Parathyroid adenoma (tissue), 2 donors: ENCODE measurements at regions not wholly inside any gene's neighbourhood (a gene's known extent, or its start where the extent isn't known, plus 50 kb on each side); places are given as distances from the start of the nearest gene placed in this dataset.

Experiments used
- H2AFZ ChIP-seq: fragments of 300-600 bp; sonication (generic); one replicate; pipeline ENCODE4 v1.7.0; 2017; ENCODE audit warnings: antibody characterized with exemption, mild to moderate bottlenecking
- H3K27ac ChIP-seq: fragments of 300-600 bp; sonication (generic); one replicate; pipeline ENCODE4 v1.7.0; 2017
- H3K27me3 ChIP-seq: fragments of 300-600 bp; sonication (generic); one replicate; pipeline ENCODE4 v1.7.0; 2017; ENCODE audit warnings: low read length; ENCODE audit not compliant: control insufficient read depth, insufficient read depth
- H3K36me3 ChIP-seq: fragments of 300-600 bp; sonication (generic); one replicate; pipeline ENCODE4 v1.7.0; 2017; ENCODE audit warnings: low read length; ENCODE audit not compliant: control insufficient read depth, insufficient read depth
- H3K4me1 ChIP-seq: fragments of 300-600 bp; sonication (generic); one replicate; pipeline ENCODE4 v1.7.0; 2017; ENCODE audit warnings: control low read depth
- H3K4me2 ChIP-seq: fragments of 300-600 bp; sonication (generic); one replicate; pipeline ENCODE4 v1.7.0; 2017; ENCODE audit warnings: low read length
- H3K4me3 ChIP-seq: fragments of 300-600 bp; sonication (generic); one replicate; pipeline ENCODE4 v1.7.0; 2017; ENCODE audit warnings: low read depth, low read length
- H3K79me2 ChIP-seq: fragments of 300-600 bp; sonication (generic); one replicate; pipeline ENCODE4 v1.7.0; 2017; ENCODE audit warnings: control low read depth
- H3K9ac ChIP-seq: fragments of 300-600 bp; sonication (generic); one replicate; pipeline ENCODE4 v1.7.0; 2017; ENCODE audit warnings: mild to moderate bottlenecking
- H3K9me3 ChIP-seq: fragments of 300-600 bp; sonication (generic); one replicate; pipeline ENCODE4 v1.7.0; 2017; ENCODE audit warnings: low read length; ENCODE audit not compliant: control insufficient read depth
- TF ChIP-seq, protein P1 (sequence below): fragments of 300-600 bp; sonication (generic); IDR thresholded peaks from one replicate; pipeline ENCODE4 v1.7.0; 2017; ENCODE audit warnings: antibody characterized with exemption, mild to moderate bottlenecking
- donor health status: primary hyperparathyroidism.

- no peak overlapping the region for H3K4me2 ChIP-seq
- no peak overlapping the region for H3K9ac ChIP-seq
- TF ChIP-seq, protein P1, sequence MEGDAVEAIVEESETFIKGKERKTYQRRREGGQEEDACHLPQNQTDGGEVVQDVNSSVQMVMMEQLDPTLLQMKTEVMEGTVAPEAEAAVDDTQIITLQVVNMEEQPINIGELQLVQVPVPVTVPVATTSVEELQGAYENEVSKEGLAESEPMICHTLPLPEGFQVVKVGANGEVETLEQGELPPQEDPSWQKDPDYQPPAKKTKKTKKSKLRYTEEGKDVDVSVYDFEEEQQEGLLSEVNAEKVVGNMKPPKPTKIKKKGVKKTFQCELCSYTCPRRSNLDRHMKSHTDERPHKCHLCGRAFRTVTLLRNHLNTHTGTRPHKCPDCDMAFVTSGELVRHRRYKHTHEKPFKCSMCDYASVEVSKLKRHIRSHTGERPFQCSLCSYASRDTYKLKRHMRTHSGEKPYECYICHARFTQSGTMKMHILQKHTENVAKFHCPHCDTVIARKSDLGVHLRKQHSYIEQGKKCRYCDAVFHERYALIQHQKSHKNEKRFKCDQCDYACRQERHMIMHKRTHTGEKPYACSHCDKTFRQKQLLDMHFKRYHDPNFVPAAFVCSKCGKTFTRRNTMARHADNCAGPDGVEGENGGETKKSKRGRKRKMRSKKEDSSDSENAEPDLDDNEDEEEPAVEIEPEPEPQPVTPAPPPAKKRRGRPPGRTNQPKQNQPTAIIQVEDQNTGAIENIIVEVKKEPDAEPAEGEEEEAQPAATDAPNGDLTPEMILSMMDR = no peak
- no peaks in the 10 kb centered on the region for H3K79me2 ChIP-seq
- no peaks in the 10 kb centered on the region for H3K36me3 ChIP-seq
- no peak overlapping the region for H3K27ac ChIP-seq
- H3K4me3 ChIP-seq = no peak overlapping the region
- no peaks in the 10 kb centered on the region for H3K27me3 ChIP-seq
- no peaks in the 10 kb centered on the region for H3K9me3 ChIP-seq
- no peaks in the 10 kb centered on the region for H3K4me1 ChIP-seq
- H2AFZ ChIP-seq = no peak overlapping the region
These were observed 151.9 kb upstream of the LINGO1 start for GRCh38 chr15:77784361-77785292.

DNA sequence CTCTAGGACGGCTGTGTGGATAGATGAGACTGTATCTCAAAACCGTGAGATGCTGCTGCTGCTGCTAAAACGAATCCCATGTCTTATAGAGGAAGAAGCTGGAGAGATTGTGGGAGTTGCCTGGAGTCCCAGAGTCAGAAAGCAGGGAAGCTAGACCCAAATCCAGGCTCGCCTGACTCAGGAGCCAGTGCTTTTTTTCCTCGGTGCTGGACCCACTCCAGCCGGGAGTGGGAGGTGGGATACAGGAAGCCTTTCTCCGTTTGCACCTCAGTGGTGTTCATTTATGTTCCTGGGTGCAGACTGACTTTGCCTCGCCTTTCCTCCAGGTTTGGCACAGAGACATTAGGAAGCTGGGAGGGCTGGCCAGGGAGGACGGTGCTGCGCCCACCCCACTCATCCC is 150.9 kb upstream of the LINGO1 start:
- Histone ChIP-seq H3K27me3 (no peaks in the 10 kb centered on the region), H3K36me3 (no peaks in the 10 kb centered on the region), H3K4me1 (no peaks in the 10 kb centered on the region), H2AFZ (no peak overlapping the region), H3K4me2 (no peak overlapping the region), H3K27ac (no peak overlapping the region), H3K9ac (no peak overlapping the region), H3K4me3 (no peak overlapping the region), H3K79me2 (no peaks in the 10 kb centered on the region), H3K9me3 (no peaks in the 10 kb centered on the region)
- TF ChIP-seq, protein P1 = no peak

DNA sequence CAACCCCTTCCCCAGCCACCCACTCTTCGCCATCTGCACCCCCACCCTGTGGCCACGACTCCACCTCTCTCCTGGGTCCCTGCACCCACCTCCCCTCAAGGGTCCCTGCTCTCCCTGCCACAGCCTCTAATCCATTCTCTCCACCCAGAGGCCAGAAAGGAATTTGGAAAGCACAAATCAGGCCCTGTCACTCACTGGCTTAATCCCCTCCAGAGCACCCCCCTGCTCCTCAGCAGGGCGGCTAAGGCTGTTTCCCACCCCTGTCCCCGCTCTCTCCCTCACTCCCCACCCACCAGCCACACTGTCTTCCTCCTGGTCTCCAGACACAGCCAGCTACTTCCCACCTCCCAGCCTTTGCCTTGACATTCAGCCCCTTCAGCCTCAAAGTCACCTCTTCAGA is 150.0 kb upstream of the LINGO1 start:
- no peak overlapping the region for H3K27ac ChIP-seq
- no peak overlapping the region for H3K4me2 ChIP-seq
- no peaks in the 10 kb centered on the region for H3K79me2 ChIP-seq

GRCh38 chr15:77781946-77782240 is 149.2 kb upstream of the LINGO1 start:
- Histone ChIP-seq H3K79me2 (no peaks in the 10 kb centered on the region), H3K36me3 (no peaks in the 10 kb centered on the region), H3K4me2 (no peak overlapping the region), H3K4me1 (no peaks in the 10 kb centered on the region), H3K4me3 (no peak overlapping the region), H3K9ac (no peak overlapping the region), H3K27ac (no peak overlapping the region), H3K9me3 (no peaks in the 10 kb centered on the region), H2AFZ (no peak overlapping the region), H3K27me3 (no peaks in the 10 kb centered on the region)
- TF ChIP-seq, protein P1 = no peak

More for the DNA sequence above, 150.0 kb upstream of the LINGO1 start:
- H3K4me1 ChIP-seq = no peaks in the 10 kb centered on the region
- H3K4me3 ChIP-seq = no peak overlapping the region
- no peaks in the 10 kb centered on the region for H3K36me3 ChIP-seq
- no peaks in the 10 kb centered on the region for H3K9me3 ChIP-seq
- H3K9ac ChIP-seq = no peak overlapping the region
- H2AFZ ChIP-seq = no peak overlapping the region
- no peaks in the 10 kb centered on the region for H3K27me3 ChIP-seq
- TF ChIP-seq, protein P1 = no peak
